AG04449 (cell line): ENCODE measurements at regions not wholly inside any gene's neighbourhood (a gene's known extent, or its start where the extent isn't known, plus 50 kb on each side); places are given as distances from the start of the nearest gene placed in this dataset.
A peak's percentile ranks its signal among the peaks of the same experiment; 100 is the strongest.

Experiments used
- CTCF ChIA-PET: fragments of 350-600 bp; formaldehyde crosslinking; extraction: SDS; loops from one replicate; lab custom pipeline; 2021; ENCODE audit warnings: antibody characterized with exemption; lab: Yijun Ruan, JAX
- POLR2A ChIA-PET: fragments of 400-600, 350-600 bp; formaldehyde crosslinking; extraction: SDS; loops from one replicate; lab custom pipeline; 2020; ENCODE audit warnings: antibody characterized with exemption, inconsistent platforms; lab: Yijun Ruan, JAX
- DNase-seq: peaks from one replicate; pipeline ENCODE4 v3.0.0-alpha.2; 2010; ENCODE audit warnings: low read depth, low spot score
- H3K4me3 ChIP-seq: 2 replicates; pipeline ENCODE4 v1.5.1; 2011; ENCODE audit warnings: low read depth, mild to moderate bottlenecking, control low read depth, low read length
- TF ChIP-seq, protein P1 (sequence below): IDR thresholded peaks from one replicate; pipeline ENCODE4 v1.5.1; 2011; ENCODE audit warnings: mild to moderate bottlenecking, moderate library complexity, low read length, control low read depth, inconsistent platforms; ENCODE audit not compliant: insufficient read depth; ENCODE audit errors: missing control alignments

DNA sequence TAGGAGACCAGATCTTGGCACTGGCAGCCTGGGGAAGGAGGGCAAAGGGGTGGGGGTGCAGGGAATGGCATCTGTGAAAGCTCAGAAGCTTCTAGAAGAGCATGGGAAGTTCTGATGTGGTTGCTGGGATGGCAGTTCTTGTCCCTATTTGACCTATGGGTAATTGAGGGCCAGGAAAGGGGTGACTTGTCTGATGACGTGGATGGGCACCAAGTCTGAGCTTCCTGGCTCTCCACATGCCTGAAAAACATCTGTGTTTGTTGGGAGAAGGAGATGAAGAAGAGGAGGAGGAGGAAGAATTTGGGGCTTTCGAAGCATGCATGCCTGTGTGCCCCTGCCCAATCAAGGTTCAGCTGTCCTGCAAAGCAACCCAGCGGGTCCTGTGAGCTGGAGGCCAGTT is 158.8 kb downstream of the SMAD6 start:
- TF ChIP-seq, protein P1, sequence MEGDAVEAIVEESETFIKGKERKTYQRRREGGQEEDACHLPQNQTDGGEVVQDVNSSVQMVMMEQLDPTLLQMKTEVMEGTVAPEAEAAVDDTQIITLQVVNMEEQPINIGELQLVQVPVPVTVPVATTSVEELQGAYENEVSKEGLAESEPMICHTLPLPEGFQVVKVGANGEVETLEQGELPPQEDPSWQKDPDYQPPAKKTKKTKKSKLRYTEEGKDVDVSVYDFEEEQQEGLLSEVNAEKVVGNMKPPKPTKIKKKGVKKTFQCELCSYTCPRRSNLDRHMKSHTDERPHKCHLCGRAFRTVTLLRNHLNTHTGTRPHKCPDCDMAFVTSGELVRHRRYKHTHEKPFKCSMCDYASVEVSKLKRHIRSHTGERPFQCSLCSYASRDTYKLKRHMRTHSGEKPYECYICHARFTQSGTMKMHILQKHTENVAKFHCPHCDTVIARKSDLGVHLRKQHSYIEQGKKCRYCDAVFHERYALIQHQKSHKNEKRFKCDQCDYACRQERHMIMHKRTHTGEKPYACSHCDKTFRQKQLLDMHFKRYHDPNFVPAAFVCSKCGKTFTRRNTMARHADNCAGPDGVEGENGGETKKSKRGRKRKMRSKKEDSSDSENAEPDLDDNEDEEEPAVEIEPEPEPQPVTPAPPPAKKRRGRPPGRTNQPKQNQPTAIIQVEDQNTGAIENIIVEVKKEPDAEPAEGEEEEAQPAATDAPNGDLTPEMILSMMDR = no peak
- DNase-seq = no peak
- ChIA-PET POLR2A (no interaction called here), CTCF (interaction anchor here (0.7 to 5.9 kb wide), 26 partner anchors 8 to 294 kb away, joined by 3 to 57 read pairs (median 5); partner anchors contain the start of gene LCTL)
- no peak overlapping the region for H3K4me3 ChIP-seq

DNA sequence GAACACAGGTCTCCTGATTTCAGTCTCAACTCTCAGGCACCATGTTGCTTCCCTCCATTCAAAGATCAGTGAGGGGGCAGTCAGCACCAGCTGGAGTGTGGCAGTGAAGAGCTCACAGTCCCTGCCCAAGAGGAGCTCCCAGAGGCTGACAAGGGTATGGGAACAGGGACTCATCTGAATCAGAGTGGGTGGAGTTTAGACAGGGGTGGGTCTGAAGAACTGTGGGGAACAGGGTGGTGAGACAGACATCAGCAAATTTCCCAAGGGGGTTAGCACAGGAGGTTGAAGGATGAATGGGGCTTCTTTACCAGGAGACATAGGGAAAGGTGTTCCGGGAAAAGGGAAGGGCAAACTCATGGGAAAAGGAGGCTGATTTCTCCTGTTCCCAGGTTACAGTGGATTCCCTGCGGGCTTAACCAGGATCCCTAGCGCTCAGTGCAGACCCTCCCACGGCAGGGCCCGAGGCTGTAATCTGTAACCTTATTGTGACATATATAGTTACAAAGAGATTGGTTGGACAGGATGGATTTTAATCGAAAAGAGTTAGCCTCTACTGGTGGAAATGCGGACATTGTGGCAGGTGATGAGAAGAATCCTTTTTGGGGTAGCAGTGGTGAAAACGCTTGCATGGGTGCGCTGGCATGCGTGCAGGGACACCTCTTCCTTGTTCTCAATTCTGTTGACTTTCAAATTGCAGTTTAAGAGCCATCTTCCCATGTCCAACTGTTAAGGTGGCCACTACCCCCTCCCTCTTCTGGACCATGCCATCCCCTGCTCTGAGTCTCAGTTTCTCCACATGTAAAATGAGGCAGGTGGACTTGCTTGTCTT is 160.3 kb downstream of the SMAD6 start:
- TF ChIP-seq, protein P1 = no peak
- no peak overlapping the region for H3K4me3 ChIP-seq
- CTCF ChIA-PET = interaction anchor here (0.7 to 5.9 kb wide), 41 partner anchors 8 to 364 kb away, joined by 3 to 57 read pairs (median 4); partner anchors contain the start of genes LCTL and SNAPC5
- POLR2A ChIA-PET = interaction anchor here (2.0 kb wide), 1 partner anchor 20 kb away, joined by 7 read pairs; no protein-coding TSS in a partner anchor
- DNase-seq = no peak

- POLR2A ChIA-PET = interaction anchor here (2.0 kb wide), 1 partner anchor 20 kb away, joined by 7 read pairs; no protein-coding TSS in a partner anchor
- CTCF ChIA-PET = interaction anchor here (0.5 to 5.9 kb wide), 33 partner anchors 8 to 365 kb away, joined by 3 to 36 read pairs (median 4); no protein-coding TSS in a partner anchor
Observed at GRCh38 chr15:66862940-66863335, 160.9 kb downstream of the SMAD6 start.

GRCh38 chr15:66863390-66864085 is 161.5 kb downstream of the SMAD6 start:
- ChIA-PET CTCF (interaction anchor here (0.5 to 5.9 kb wide), 42 partner anchors 8 to 365 kb away, joined by 3 to 36 read pairs (median 4); no protein-coding TSS in a partner anchor), POLR2A (interaction anchor here (2.0 kb wide), 1 partner anchor 21 kb away, joined by 7 read pairs; no protein-coding TSS in a partner anchor)
- no peak overlapping the region for H3K4me3 ChIP-seq
- TF ChIP-seq, protein P1 = no peak
- no peak for DNase-seq

More at GRCh38 chr15:66862940-66863335, 160.9 kb downstream of the SMAD6 start:
- DNase-seq = peak; percentile 38
- TF ChIP-seq, protein P1 = peak; percentile 95
- no peak overlapping the region for H3K4me3 ChIP-seq

- ChIA-PET CTCF (interaction anchor here (0.5 to 5.9 kb wide), 19 partner anchors 8 to 366 kb away, joined by 3 to 36 read pairs (median 4); no protein-coding TSS in a partner anchor), POLR2A (interaction anchor here (1.0 kb wide), 1 partner anchor 19 kb away, joined by 3 read pairs; no protein-coding TSS in a partner anchor)
- TF ChIP-seq, protein P1 = no peak
- H3K4me3 ChIP-seq = no peak overlapping the region
- no peak for DNase-seq
Observed at GRCh38 chr15:66864086-66864830, 162.2 kb downstream of the SMAD6 start.
